ENCODE measurements at regions not wholly inside any gene's neighbourhood (a gene's known extent, or its start where the extent isn't known, plus 50 kb on each side); places are given as distances from the start of the nearest gene placed in this dataset.

GRCh38 chr4:178970433-178971140 lies 1528.3 kb upstream of the AGA start:
- CTCF ChIA-PET, result no interaction called here
- Mint-ChIP-seq H3K36me3 (ENCODE audit: insufficient read depth, unreplicated experiment) (no peaks in the 10 kb centered on the region), H3K4me3 (ENCODE audit: unreplicated experiment) (no peak overlapping the region), H3K9me3 (ENCODE audit: unreplicated experiment) (no peaks in the 10 kb centered on the region), H3K4me1 (ENCODE audit: low read depth, unreplicated experiment) (no peaks in the 10 kb centered on the region), H3K27ac (ENCODE audit: unreplicated experiment) (no peak overlapping the region), H3K27me3 (ENCODE audit: insufficient read depth, unreplicated experiment) (peaks cover 10% of the 10 kb centered on the region)
- no peak for TF ChIP-seq CTCF (IDR thresholded peaks at IDR 0.05; ENCODE audit: insufficient read depth in 1 of 2, low read depth in 1 of 2, low read length in 1 of 2, severe bottlenecking in 1 of 2, unreplicated experiment in 1 of 2)
- POLR2A ChIA-PET, result no interaction called here
- intact Hi-C loops (cut with micrococcal nuclease; ENCODE audit: unreplicated experiment), result loop anchor here (10.0 kb wide), 1 partner anchor 334 kb away; no protein-coding TSS in a partner anchor
- no peak overlapping the region for H3K4me3 ChIP-seq (ENCODE audit: low read depth, low read length)
- H3K9me3 ChIP-seq, result no peaks in the 10 kb centered on the region
- H3K4me1 ChIP-seq, result no peaks in the 10 kb centered on the region
- BruUV-seq (replicated peaks), result no TSS peak
- no peak for DNase-seq
- H3K36me3 ChIP-seq (ENCODE audit: control insufficient read depth, insufficient read depth, low read length), result no peaks in the 10 kb centered on the region
- H3K27me3 ChIP-seq (replicated peaks; ENCODE audit: control insufficient read depth, insufficient read depth, low read length), result no peaks in the 10 kb centered on the region

GRCh38 chr4:178976861-178977260 lies 1534.6 kb upstream of the AGA start:
- Histone ChIP-seq H3K36me3 (ENCODE audit: control insufficient read depth, insufficient read depth, low read length) (no peaks in the 10 kb centered on the region), H3K4me1 (no peaks in the 10 kb centered on the region), H3K9me3 (no peaks in the 10 kb centered on the region), H3K27me3 (replicated peaks; ENCODE audit: control insufficient read depth, insufficient read depth, low read length) (no peaks in the 10 kb centered on the region), H3K4me3 (ENCODE audit: low read depth, low read length) (no peak overlapping the region)
- DNase-seq, result no peak
- POLR2A ChIA-PET, result no interaction called here
- CTCF ChIA-PET, result no interaction called here
- Mint-ChIP-seq H3K9me3 (ENCODE audit: unreplicated experiment) (no peaks in the 10 kb centered on the region), H3K27me3 (ENCODE audit: insufficient read depth, unreplicated experiment) (no peaks in the 10 kb centered on the region), H3K36me3 (ENCODE audit: insufficient read depth, unreplicated experiment) (no peaks in the 10 kb centered on the region), H3K27ac (ENCODE audit: unreplicated experiment) (no peak overlapping the region), H3K4me3 (ENCODE audit: unreplicated experiment) (no peak overlapping the region), H3K4me1 (ENCODE audit: low read depth, unreplicated experiment) (no peaks in the 10 kb centered on the region)
- no peak for TF ChIP-seq CTCF (IDR thresholded peaks at IDR 0.05; ENCODE audit: insufficient read depth in 1 of 2, low read depth in 1 of 2, low read length in 1 of 2, severe bottlenecking in 1 of 2, unreplicated experiment in 1 of 2)
- intact Hi-C loops (cut with micrococcal nuclease; ENCODE audit: unreplicated experiment), result loop anchor here (10.0 kb wide), 1 partner anchor 328 kb away; no protein-coding TSS in a partner anchor
- no TSS peak for BruUV-seq (replicated peaks)

GRCh38 chr4:178993306-178993705 lies 1551.1 kb upstream of the AGA start:
- Histone ChIP-seq H3K36me3 (ENCODE audit: control insufficient read depth, insufficient read depth, low read length) (no peaks in the 10 kb centered on the region), H3K9me3 (no peaks in the 10 kb centered on the region), H3K4me1 (no peaks in the 10 kb centered on the region), H3K27me3 (replicated peaks; ENCODE audit: control insufficient read depth, insufficient read depth, low read length) (no peaks in the 10 kb centered on the region), H3K4me3 (ENCODE audit: low read depth, low read length) (no peak overlapping the region)
- TF ChIP-seq CTCF (IDR thresholded peaks at IDR 0.05; ENCODE audit: insufficient read depth in 1 of 2, low read depth in 1 of 2, low read length in 1 of 2, severe bottlenecking in 1 of 2, unreplicated experiment in 1 of 2), result no peak
- Mint-ChIP-seq H3K27me3 (ENCODE audit: insufficient read depth, unreplicated experiment) (no peaks in the 10 kb centered on the region), H3K4me3 (ENCODE audit: unreplicated experiment) (no peak overlapping the region), H3K9me3 (ENCODE audit: unreplicated experiment) (no peaks in the 10 kb centered on the region), H3K4me1 (ENCODE audit: low read depth, unreplicated experiment) (no peaks in the 10 kb centered on the region), H3K27ac (ENCODE audit: unreplicated experiment) (no peak overlapping the region), H3K36me3 (ENCODE audit: insufficient read depth, unreplicated experiment) (no peaks in the 10 kb centered on the region)
- no peak for DNase-seq
- CTCF ChIA-PET, result no interaction called here
- no TSS peak for BruUV-seq (replicated peaks)
- POLR2A ChIA-PET, result no interaction called here
- intact Hi-C loops (cut with micrococcal nuclease; ENCODE audit: unreplicated experiment), result no loop called here

Data from Caco-2 (cell line).